ENCODE measurements at regions not wholly inside any gene's neighbourhood (a gene's known extent, or its start where the extent isn't known, plus 50 kb on each side); places are given as distances from the start of the nearest gene placed in this dataset.

GRCh38 chr18:64712035-64712434, 563.1 kb upstream of the LINC00305 start:
- H3K4me3 ChIP-seq (replicated peaks; ENCODE audit: low read depth, low read length): no peak overlapping the region
- DNase-seq (ENCODE audit: extremely low read depth, low read depth): no peak
- TF ChIP-seq CTCF (IDR thresholded peaks at IDR 0.05; ENCODE audit: low read depth, low read length, missing control alignments): no peak

- TF ChIP-seq CTCF (IDR thresholded peaks at IDR 0.05; ENCODE audit: low read depth, low read length, missing control alignments): no peak
- no peak for DNase-seq (ENCODE audit: extremely low read depth, low read depth)
- H3K4me3 ChIP-seq (replicated peaks; ENCODE audit: low read depth, low read length): no peak overlapping the region
Observed at GRCh38 chr18:64710105-64710861, 561.4 kb upstream of the LINC00305 start.

GRCh38 chr18:64707052-64707451, 558.2 kb upstream of the LINC00305 start:
- no peak overlapping the region for H3K4me3 ChIP-seq (replicated peaks; ENCODE audit: low read depth, low read length)
- DNase-seq (ENCODE audit: extremely low read depth, low read depth): no peak
- no peak for TF ChIP-seq CTCF (IDR thresholded peaks at IDR 0.05; ENCODE audit: low read depth, low read length, missing control alignments)

GRCh38 chr18:64699081-64699480, 550.2 kb upstream of the LINC00305 start:
- no peak for DNase-seq (ENCODE audit: extremely low read depth, low read depth)
- no peak overlapping the region for H3K4me3 ChIP-seq (replicated peaks; ENCODE audit: low read depth, low read length)
- no peak for TF ChIP-seq CTCF (IDR thresholded peaks at IDR 0.05; ENCODE audit: low read depth, low read length, missing control alignments)

GRCh38 chr18:64695851-64696553, 547.1 kb upstream of the LINC00305 start:
- DNase-seq (ENCODE audit: extremely low read depth, low read depth): no peak
- TF ChIP-seq CTCF (IDR thresholded peaks at IDR 0.05; ENCODE audit: low read depth, low read length, missing control alignments): no peak
- no peak overlapping the region for H3K4me3 ChIP-seq (replicated peaks; ENCODE audit: low read depth, low read length)

- no peak for DNase-seq (ENCODE audit: extremely low read depth, low read depth)
- no peak for TF ChIP-seq CTCF (IDR thresholded peaks at IDR 0.05; ENCODE audit: low read depth, low read length, missing control alignments)
- H3K4me3 ChIP-seq (replicated peaks; ENCODE audit: low read depth, low read length): no peak overlapping the region
Observed at GRCh38 chr18:64693766-64694165, 544.9 kb upstream of the LINC00305 start.
